CD4-positive, CD25-positive, alpha-beta regulatory T cell (primary cell): ENCODE measurements at regions not wholly inside any gene's neighbourhood (a gene's known extent, or its start where the extent isn't known, plus 50 kb on each side); places are given as distances from the start of the nearest gene placed in this dataset.

Source experiments
- ATAC-seq, 2 donors: fragments of 150-1000 bp; cut with Tn5 transposase; one replicate each; pipeline ENCODE4 v1.10.0; 2021; ENCODE audit warnings: low read depth in 2 of 2, moderate number of reproducible peaks in 2 of 2, moderate library complexity in 1 of 2
- DNase-seq, 3 donors: peaks; one replicate each; pipeline versions ENCODE4 v3.0.0 to v3.0.0-alpha.2; 2012 to 2022; ENCODE audit warnings: mixed read lengths in 1 of 3
- H3K27ac ChIP-seq: one replicate; pipeline ENCODE4 v1.7.0; 2013; ENCODE audit warnings: mild to moderate bottlenecking, low read length; ENCODE audit not compliant: insufficient read depth, poor library complexity, severe bottlenecking
- H3K27me3 ChIP-seq: one replicate; pipeline ENCODE4 v1.7.0; 2013; ENCODE audit warnings: low read length; ENCODE audit not compliant: control insufficient read depth, insufficient read depth
- H3K36me3 ChIP-seq: one replicate; pipeline ENCODE4 v1.7.0; 2013; ENCODE audit warnings: mild to moderate bottlenecking, low read length, moderate library complexity; ENCODE audit not compliant: control insufficient read depth, insufficient read depth
- H3K4me1 ChIP-seq: 2 replicates; pipeline ENCODE4 v1.7.0; 2013; ENCODE audit warnings: mild to moderate bottlenecking, low read length; ENCODE audit not compliant: insufficient read depth, control insufficient read depth, poor library complexity, severe bottlenecking
- H3K4me3 ChIP-seq: one replicate; pipeline ENCODE4 v1.7.0; 2013; ENCODE audit warnings: low read depth, mild to moderate bottlenecking, low read length, moderate library complexity
- H3K9me3 ChIP-seq, 2 experiments: 1 replicate in 1 of 2; 2 replicates in 1 of 2; pipeline ENCODE4 v1.7.0; 2013; ENCODE audit warnings: low read length in 2 of 2, mild to moderate bottlenecking in 1 of 2, moderate library complexity in 1 of 2; ENCODE audit not compliant: control insufficient read depth in 2 of 2
- H3K27ac Mint-ChIP-seq, 3 donors: one replicate each; pipeline ENCODE4 v1.8.0; 2020 to 2022; ENCODE audit warnings: mild to moderate bottlenecking in 3 of 3, mixed read lengths in 3 of 3, moderate library complexity in 2 of 3
- H3K27me3 Mint-ChIP-seq: one replicate; pipeline ENCODE4 v1.8.0; 2022; ENCODE audit warnings: mild to moderate bottlenecking, mixed read lengths
- H3K36me3 Mint-ChIP-seq: one replicate; pipeline ENCODE4 v1.8.0; 2020; ENCODE audit warnings: mixed read lengths
- H3K4me1 Mint-ChIP-seq, 4 donors: one replicate each; pipeline ENCODE4 v1.8.0; 2020 to 2022; ENCODE audit warnings: mixed read lengths in 4 of 4, mild to moderate bottlenecking in 1 of 4
- H3K4me3 Mint-ChIP-seq, 4 donors: one replicate each; pipeline ENCODE4 v1.8.0; 2020 to 2022; ENCODE audit warnings: mild to moderate bottlenecking in 4 of 4, mixed read lengths in 4 of 4, moderate library complexity in 3 of 4
- H3K9me3 Mint-ChIP-seq, 7 donors: one replicate each; pipeline ENCODE4 v1.8.0; 2020 to 2022; ENCODE audit warnings: mixed read lengths in 7 of 7, mild to moderate bottlenecking in 3 of 7, moderate library complexity in 2 of 7

- no peak overlapping the region for H3K4me3 ChIP-seq
- no peak overlapping the region for H3K4me3 Mint-ChIP-seq
- no peak for ATAC-seq
- H3K4me1 Mint-ChIP-seq = no peaks in the 10 kb centered on the region
- no peaks in the 10 kb centered on the region for H3K4me1 ChIP-seq
- no peak overlapping the region for H3K27ac ChIP-seq
- H3K27me3 ChIP-seq = no peaks in the 10 kb centered on the region
- no peaks in the 10 kb centered on the region for H3K36me3 Mint-ChIP-seq
- no peaks in the 10 kb centered on the region for H3K36me3 ChIP-seq
- no peak for DNase-seq
- H3K27ac Mint-ChIP-seq = no peak overlapping the region
- H3K9me3 Mint-ChIP-seq = peaks cover 0 to 7% (median 2%) of the 10 kb centered on the region in 7 donors
- no peaks in the 10 kb centered on the region for H3K9me3 ChIP-seq
- no peaks in the 10 kb centered on the region for H3K27me3 Mint-ChIP-seq
Measured at GRCh38 chr3:159723295-159723694, 265.3 kb upstream of the IL12A start.

DNA sequence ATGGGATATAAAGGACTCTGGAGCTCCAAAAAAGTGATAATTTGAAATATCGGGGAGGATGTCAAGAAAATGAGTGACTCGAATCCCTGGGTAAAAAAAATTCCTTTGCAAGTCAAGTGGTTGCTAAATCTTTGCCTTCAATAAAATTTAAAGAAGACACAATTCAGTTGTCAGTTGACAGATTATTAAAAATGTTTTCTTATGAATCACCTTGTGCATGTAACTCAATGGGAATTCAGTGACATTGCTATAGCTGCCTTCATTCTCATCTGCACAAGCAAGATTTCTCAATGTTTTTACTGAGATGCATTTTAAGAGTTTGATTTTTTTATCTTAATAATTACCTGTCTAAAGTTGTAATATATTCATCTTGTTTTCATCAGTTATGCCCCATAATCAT lies 264.0 kb upstream of the IL12A start:
- Mint-ChIP-seq H3K36me3 (no peaks in the 10 kb centered on the region), H3K4me1 (no peaks in the 10 kb centered on the region), H3K27ac (no peak overlapping the region), H3K9me3 (peaks cover 0 to 7% (median 2%) of the 10 kb centered on the region in 7 donors), H3K4me3 (peak overlapping the region in 1 of 4 donors; percentile 33), H3K27me3 (no peaks in the 10 kb centered on the region)
- H3K4me3 ChIP-seq = no peak overlapping the region
- H3K27me3 ChIP-seq = no peaks in the 10 kb centered on the region
- no peaks in the 10 kb centered on the region for H3K9me3 ChIP-seq
- no peak overlapping the region for H3K27ac ChIP-seq
- ATAC-seq (no peak), DNase-seq (no peak)
- H3K36me3 ChIP-seq = no peaks in the 10 kb centered on the region
- H3K4me1 ChIP-seq = no peaks in the 10 kb centered on the region

DNA sequence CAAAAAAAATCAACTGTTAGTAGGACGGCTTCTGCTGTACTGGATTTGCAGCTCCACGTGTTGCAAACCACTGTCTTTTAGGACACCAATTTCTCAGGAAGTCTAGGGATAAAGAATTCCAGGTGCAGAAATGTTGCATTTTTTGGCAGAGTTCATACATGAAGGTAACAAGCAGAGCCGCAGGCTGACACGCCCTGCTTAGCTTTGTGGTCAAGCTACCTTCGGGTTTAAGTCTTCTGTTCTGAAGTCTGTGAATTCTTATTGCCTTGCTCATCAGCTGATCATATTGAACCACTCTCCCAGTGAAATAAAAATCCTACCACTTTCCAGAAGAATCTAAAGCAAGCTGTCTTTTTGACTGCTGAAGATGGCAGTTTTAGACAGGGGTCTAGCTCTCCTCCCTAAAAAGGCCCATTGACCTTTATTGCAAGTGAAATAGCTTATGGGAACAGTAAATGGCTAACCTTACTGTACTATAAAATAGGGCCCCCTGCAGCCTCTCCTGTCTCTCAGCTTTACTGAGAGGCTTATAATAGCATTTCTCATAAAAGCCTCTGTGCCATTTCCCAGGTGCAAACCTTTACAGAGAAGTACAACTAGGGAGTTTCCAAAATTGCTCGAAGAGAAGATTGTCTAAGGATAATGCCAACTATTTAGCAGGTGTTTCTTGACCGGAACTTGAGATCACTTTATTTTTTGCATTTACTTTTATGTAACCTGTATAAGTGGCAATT lies 262.2 kb upstream of the IL12A start:
- Histone ChIP-seq H3K36me3 (no peaks in the 10 kb centered on the region), H3K27me3 (no peaks in the 10 kb centered on the region), H3K9me3 (no peaks in the 10 kb centered on the region), H3K4me3 (no peak overlapping the region), H3K27ac (no peak overlapping the region), H3K4me1 (no peaks in the 10 kb centered on the region)
- Mint-ChIP-seq H3K27me3 (no peaks in the 10 kb centered on the region), H3K27ac (peak overlapping the region in 1 of 3 donors; percentile 61), H3K4me3 (no peak overlapping the region), H3K36me3 (no peaks in the 10 kb centered on the region), H3K9me3 (peaks cover 0 to 8% (median 2%) of the 10 kb centered on the region in 7 donors), H3K4me1 (no peaks in the 10 kb centered on the region)
- ATAC-seq = no peak
- no peak for DNase-seq

DNA sequence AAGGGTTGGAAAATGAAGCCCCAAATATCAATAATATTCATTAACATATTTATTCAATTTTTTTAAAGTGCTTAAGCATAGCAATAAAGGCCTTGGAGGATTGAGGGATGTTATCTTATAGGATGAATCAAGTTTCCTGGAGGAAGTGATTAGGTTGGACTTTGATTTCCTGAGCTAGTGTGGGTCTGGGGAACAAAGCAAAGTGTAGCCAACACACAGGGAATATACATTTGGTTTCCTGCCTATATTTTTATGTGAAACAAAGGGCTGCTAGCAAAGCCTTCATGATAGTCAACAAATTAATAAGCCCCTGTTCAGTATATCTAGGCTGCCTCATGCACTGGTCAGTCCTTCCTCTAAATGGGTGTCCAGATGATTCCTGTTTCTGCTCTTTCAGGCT lies 261.1 kb upstream of the IL12A start:
- Mint-ChIP-seq H3K36me3 (no peaks in the 10 kb centered on the region), H3K9me3 (peaks cover 0 to 8% (median 0%) of the 10 kb centered on the region in 7 donors), H3K27ac (no peak overlapping the region), H3K4me1 (no peaks in the 10 kb centered on the region), H3K4me3 (no peak overlapping the region), H3K27me3 (no peaks in the 10 kb centered on the region)
- DNase-seq = no peak
- no peak overlapping the region for H3K4me3 ChIP-seq
- H3K9me3 ChIP-seq = no peaks in the 10 kb centered on the region
- no peak for ATAC-seq
- no peak overlapping the region for H3K27ac ChIP-seq
- H3K27me3 ChIP-seq = no peaks in the 10 kb centered on the region
- H3K36me3 ChIP-seq = no peaks in the 10 kb centered on the region
- H3K4me1 ChIP-seq = no peaks in the 10 kb centered on the region

GRCh38 chr3:159731254-159731653 lies 257.4 kb upstream of the IL12A start:
- peaks cover 0 to 8% (median 0%) of the 10 kb centered on the region in 7 donors for H3K9me3 Mint-ChIP-seq
- H3K9me3 ChIP-seq = no peaks in the 10 kb centered on the region
- H3K27me3 Mint-ChIP-seq = peaks cover 4% of the 10 kb centered on the region
- H3K36me3 ChIP-seq = no peaks in the 10 kb centered on the region
- no peak overlapping the region for H3K27ac ChIP-seq
- DNase-seq (no peak), ATAC-seq (no peak)
- H3K4me1 ChIP-seq = no peaks in the 10 kb centered on the region
- no peaks in the 10 kb centered on the region for H3K27me3 ChIP-seq
- H3K4me3 Mint-ChIP-seq = no peak overlapping the region
- H3K4me3 ChIP-seq = no peak overlapping the region
- H3K27ac Mint-ChIP-seq = no peak overlapping the region
- no peaks in the 10 kb centered on the region for H3K36me3 Mint-ChIP-seq
- peaks cover 0 to 2% (median 0%) of the 10 kb centered on the region in 4 donors for H3K4me1 Mint-ChIP-seq

- H3K36me3 Mint-ChIP-seq = no peaks in the 10 kb centered on the region
- peaks cover 4% of the 10 kb centered on the region for H3K27me3 Mint-ChIP-seq
- DNase-seq (no peak), ATAC-seq (no peak)
- Histone ChIP-seq H3K36me3 (no peaks in the 10 kb centered on the region), H3K27ac (no peak overlapping the region), H3K9me3 (no peaks in the 10 kb centered on the region), H3K27me3 (no peaks in the 10 kb centered on the region), H3K4me1 (no peaks in the 10 kb centered on the region), H3K4me3 (no peak overlapping the region)
- peaks cover 0 to 2% (median 0%) of the 10 kb centered on the region in 4 donors for H3K4me1 Mint-ChIP-seq
- peak overlapping the region in 1 of 3 donors; percentile 42 for H3K27ac Mint-ChIP-seq
- peaks cover 0 to 8% (median 0%) of the 10 kb centered on the region in 7 donors for H3K9me3 Mint-ChIP-seq
- H3K4me3 Mint-ChIP-seq = no peak overlapping the region
Measured at GRCh38 chr3:159732172-159733111, 256.2 kb upstream of the IL12A start.

GRCh38 chr3:159733194-159733860 lies 255.3 kb upstream of the IL12A start:
- Mint-ChIP-seq H3K27ac (no peak overlapping the region), H3K4me3 (no peak overlapping the region), H3K4me1 (peaks cover 0 to 2% (median 0%) of the 10 kb centered on the region in 4 donors), H3K27me3 (peaks cover 4% of the 10 kb centered on the region), H3K9me3 (peaks cover 0 to 8% (median 0%) of the 10 kb centered on the region in 7 donors), H3K36me3 (no peaks in the 10 kb centered on the region)
- Histone ChIP-seq H3K36me3 (no peaks in the 10 kb centered on the region), H3K4me1 (no peaks in the 10 kb centered on the region), H3K9me3 (no peaks in the 10 kb centered on the region), H3K4me3 (no peak overlapping the region), H3K27ac (no peak overlapping the region), H3K27me3 (no peaks in the 10 kb centered on the region)
- ATAC-seq (no peak), DNase-seq (no peak)
